ENCODE measurements at regions not wholly inside any gene's neighbourhood (a gene's known extent, or its start where the extent isn't known, plus 50 kb on each side); places are given as distances from the start of the nearest gene placed in this dataset.

DNA sequence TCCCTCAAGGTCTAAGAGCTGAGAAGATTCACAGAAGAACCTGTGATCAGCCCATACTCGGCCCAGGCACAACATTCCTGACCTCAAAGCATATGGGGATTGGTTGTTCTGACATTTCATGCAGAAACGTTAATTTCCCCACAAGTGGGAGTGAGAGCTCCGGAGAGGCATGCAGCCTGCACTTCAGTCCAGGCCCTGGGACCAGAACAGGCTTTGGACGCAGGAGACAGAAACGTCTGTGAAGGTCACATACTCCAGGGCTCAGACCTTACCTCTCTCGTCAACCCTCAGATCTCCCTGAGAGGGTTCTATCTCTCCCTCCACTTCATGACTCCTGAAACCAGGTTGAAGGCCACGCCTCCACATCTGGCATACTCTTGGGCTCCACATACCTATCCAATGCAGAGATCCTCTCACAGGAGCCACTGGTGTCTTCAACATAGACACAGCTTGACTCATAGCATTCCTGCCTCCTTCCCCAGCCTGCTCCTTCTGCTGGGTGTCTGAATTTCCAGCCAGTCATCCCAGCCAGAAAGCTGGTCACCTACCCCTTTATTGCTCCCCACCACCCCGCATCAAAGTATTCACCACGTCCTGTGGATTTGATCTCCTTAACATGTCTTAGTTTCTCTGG, 149.2 kb downstream of the OMA1 start:
- Mint-ChIP-seq H3K4me1 (ENCODE audit: unreplicated experiment) (peaks cover 12% of the 10 kb centered on the region), H3K27ac (ENCODE audit: unreplicated experiment) (no peak overlapping the region)
- no peak for DNase-seq (ENCODE audit: extremely low spot score, unreplicated experiment)

DNA sequence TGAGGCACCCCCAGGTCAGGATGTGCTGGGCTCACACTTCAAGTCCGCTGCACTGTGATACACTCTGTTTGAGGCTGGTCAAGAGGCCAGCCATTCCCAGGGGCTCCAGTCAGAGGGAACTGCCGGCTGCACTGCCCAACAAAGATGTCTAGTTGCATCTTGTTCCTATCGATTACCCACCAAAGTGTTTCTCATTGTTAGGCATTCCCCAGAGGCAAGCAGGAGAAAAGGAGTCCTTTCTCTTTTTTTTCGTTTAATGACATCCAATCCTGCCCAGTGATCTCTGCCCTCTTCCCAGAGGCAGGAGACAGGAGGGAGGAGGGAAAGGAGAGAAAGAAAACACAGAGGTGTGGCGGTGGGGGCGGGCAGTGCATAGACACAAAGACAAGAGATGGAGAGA, 150.4 kb downstream of the OMA1 start:
- Mint-ChIP-seq H3K4me3 (ENCODE audit: unreplicated experiment) (no peak overlapping the region), H3K4me1 (ENCODE audit: unreplicated experiment) (peaks cover 12% of the 10 kb centered on the region), H3K27ac (ENCODE audit: unreplicated experiment) (no peak overlapping the region), H3K9me3 (ENCODE audit: unreplicated experiment) (no peaks in the 10 kb centered on the region), H3K27me3 (ENCODE audit: unreplicated experiment) (peaks cover 9% of the 10 kb centered on the region), H3K36me3 (ENCODE audit: unreplicated experiment) (no peaks in the 10 kb centered on the region)
- no peak for DNase-seq (ENCODE audit: extremely low spot score, unreplicated experiment)
- TF ChIP-seq, protein P1, sequence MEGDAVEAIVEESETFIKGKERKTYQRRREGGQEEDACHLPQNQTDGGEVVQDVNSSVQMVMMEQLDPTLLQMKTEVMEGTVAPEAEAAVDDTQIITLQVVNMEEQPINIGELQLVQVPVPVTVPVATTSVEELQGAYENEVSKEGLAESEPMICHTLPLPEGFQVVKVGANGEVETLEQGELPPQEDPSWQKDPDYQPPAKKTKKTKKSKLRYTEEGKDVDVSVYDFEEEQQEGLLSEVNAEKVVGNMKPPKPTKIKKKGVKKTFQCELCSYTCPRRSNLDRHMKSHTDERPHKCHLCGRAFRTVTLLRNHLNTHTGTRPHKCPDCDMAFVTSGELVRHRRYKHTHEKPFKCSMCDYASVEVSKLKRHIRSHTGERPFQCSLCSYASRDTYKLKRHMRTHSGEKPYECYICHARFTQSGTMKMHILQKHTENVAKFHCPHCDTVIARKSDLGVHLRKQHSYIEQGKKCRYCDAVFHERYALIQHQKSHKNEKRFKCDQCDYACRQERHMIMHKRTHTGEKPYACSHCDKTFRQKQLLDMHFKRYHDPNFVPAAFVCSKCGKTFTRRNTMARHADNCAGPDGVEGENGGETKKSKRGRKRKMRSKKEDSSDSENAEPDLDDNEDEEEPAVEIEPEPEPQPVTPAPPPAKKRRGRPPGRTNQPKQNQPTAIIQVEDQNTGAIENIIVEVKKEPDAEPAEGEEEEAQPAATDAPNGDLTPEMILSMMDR (IDR thresholded peaks at IDR 0.05): no peak

More for the DNA sequence above, 149.2 kb downstream of the OMA1 start:
- TF ChIP-seq, protein P1 (IDR thresholded peaks at IDR 0.05): no peak
- H3K9me3 Mint-ChIP-seq (ENCODE audit: unreplicated experiment): no peaks in the 10 kb centered on the region
- H3K36me3 Mint-ChIP-seq (ENCODE audit: unreplicated experiment): no peaks in the 10 kb centered on the region
- no peak overlapping the region for H3K4me3 Mint-ChIP-seq (ENCODE audit: unreplicated experiment)
- H3K27me3 Mint-ChIP-seq (ENCODE audit: unreplicated experiment): peaks cover 19% of the 10 kb centered on the region

DNA sequence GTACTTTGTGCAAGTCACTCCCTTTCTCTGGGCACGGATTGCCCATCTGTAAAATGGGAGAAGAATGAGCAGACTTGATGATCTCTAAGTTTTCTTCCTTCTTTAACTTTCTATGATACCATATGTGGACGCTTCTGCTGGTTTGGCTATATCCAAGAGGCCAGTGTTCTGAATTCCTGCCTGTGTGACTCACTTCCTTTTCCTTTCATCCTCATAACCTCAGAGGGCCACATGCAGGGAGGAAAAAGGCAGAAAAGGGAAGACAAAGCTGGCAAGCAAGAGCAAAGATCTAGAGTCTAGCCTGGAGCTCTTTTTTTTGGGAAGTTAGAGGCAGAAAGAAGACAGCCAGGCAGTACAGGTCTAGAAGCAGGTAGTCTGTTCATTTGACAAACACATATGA, 151.2 kb downstream of the OMA1 start:
- Mint-ChIP-seq H3K27ac (ENCODE audit: unreplicated experiment) (no peak overlapping the region), H3K27me3 (ENCODE audit: unreplicated experiment) (peaks cover 6% of the 10 kb centered on the region), H3K36me3 (ENCODE audit: unreplicated experiment) (no peaks in the 10 kb centered on the region), H3K4me3 (ENCODE audit: unreplicated experiment) (no peak overlapping the region), H3K9me3 (ENCODE audit: unreplicated experiment) (no peaks in the 10 kb centered on the region), H3K4me1 (ENCODE audit: unreplicated experiment) (peaks cover 12% of the 10 kb centered on the region)
- TF ChIP-seq, protein P1 (IDR thresholded peaks at IDR 0.05): no peak
- DNase-seq (ENCODE audit: extremely low spot score, unreplicated experiment): no peak

DNA sequence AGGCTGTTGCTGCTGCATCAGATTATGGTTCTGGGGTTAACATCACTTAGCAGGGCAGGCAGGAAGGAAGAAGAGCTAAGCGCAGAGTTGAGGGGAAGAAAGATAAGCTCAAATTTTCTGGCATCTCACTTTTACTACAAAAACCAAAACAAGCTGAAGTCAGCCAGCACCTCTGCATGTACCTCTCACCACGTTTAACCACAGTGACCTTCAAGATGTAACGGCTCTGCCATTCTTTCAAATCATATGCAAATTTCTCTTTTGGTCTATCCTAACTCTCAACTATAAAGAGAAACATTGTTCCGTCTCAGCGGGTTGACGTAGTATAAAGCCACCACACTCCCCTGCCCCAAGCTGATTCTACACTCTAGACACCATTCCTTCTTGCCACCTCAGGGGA, 154.4 kb downstream of the OMA1 start:
- no peak for DNase-seq (ENCODE audit: extremely low spot score, unreplicated experiment)
- Mint-ChIP-seq H3K36me3 (ENCODE audit: unreplicated experiment) (no peaks in the 10 kb centered on the region), H3K4me3 (ENCODE audit: unreplicated experiment) (no peak overlapping the region), H3K4me1 (ENCODE audit: unreplicated experiment) (peaks cover 12% of the 10 kb centered on the region), H3K9me3 (ENCODE audit: unreplicated experiment) (no peaks in the 10 kb centered on the region), H3K27me3 (ENCODE audit: unreplicated experiment) (peaks cover 2% of the 10 kb centered on the region), H3K27ac (ENCODE audit: unreplicated experiment) (no peak overlapping the region)
- TF ChIP-seq, protein P1 (IDR thresholded peaks at IDR 0.05): no peak

DNA sequence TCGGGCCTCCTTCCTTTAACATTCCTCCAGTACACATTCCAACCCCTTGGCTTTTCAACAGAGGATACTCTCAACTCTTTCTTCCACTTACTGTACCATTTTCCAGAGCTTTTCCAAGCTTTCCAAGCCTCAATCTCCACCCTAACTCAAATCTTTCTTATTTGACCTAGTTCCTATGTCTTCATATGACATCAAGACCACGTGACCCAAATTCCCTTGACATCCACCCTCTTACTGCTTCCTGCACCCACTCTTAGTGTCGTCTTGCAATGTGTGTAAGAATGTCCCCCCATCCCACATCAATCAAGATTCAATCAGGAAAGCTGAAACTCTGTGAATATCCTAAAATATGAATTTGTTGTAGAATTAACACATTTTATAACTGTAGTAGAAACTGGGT, 155.0 kb downstream of the OMA1 start:
- DNase-seq (ENCODE audit: extremely low spot score, unreplicated experiment): no peak
- TF ChIP-seq, protein P1 (IDR thresholded peaks at IDR 0.05): no peak
- Mint-ChIP-seq H3K27me3 (ENCODE audit: unreplicated experiment) (peaks cover 2% of the 10 kb centered on the region), H3K4me3 (ENCODE audit: unreplicated experiment) (no peak overlapping the region), H3K4me1 (ENCODE audit: unreplicated experiment) (peaks cover 12% of the 10 kb centered on the region), H3K27ac (ENCODE audit: unreplicated experiment) (no peak overlapping the region), H3K9me3 (ENCODE audit: unreplicated experiment) (no peaks in the 10 kb centered on the region), H3K36me3 (ENCODE audit: unreplicated experiment) (no peaks in the 10 kb centered on the region)

Data from osteocyte (in vitro differentiated cells).